SU-DHL-6 (cell line): ENCODE measurements at regions not wholly inside any gene's neighbourhood (a gene's known extent, or its start where the extent isn't known, plus 50 kb on each side); places are given as distances from the start of the nearest gene placed in this dataset.

Experiments
- EZH2phosphoT487 ChIP-seq: fragments of 200-600 bp; sonication (generic), shearing (Covaris generic); conservative IDR thresholded peaks from 2 replicates; pipeline ENCODE4 v1.6.1; 2018; ENCODE audit warnings: mild to moderate bottlenecking, antibody characterized with exemption, low read length, moderate library complexity, mixed read lengths
- TF ChIP-seq, protein P1 (sequence below): fragments of 200-600 bp; sonication (generic); IDR thresholded peaks from one replicate; pipeline ENCODE4 v1.5.1; 2017; ENCODE audit warnings: antibody characterized with exemption, mild to moderate bottlenecking, low read length, moderate library complexity; ENCODE audit not compliant: insufficient read depth, poor library complexity, severe bottlenecking

DNA sequence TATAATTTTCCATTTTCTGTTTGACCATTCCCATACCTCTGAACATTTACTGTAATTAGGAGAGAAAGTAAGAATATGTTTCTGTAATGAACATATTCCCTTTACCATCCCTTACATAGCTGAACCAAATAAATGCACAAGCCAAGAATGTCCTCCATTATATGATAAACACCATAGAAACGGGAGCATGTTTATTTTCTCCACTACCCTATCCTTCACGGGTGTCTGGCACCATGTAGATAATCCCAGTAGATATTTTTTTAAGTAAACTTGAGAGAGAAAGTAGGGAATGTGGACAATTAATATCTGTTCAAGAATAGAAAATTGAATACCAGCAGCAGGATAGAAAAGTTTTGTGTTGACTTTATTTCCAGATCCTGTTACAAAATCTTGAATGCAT is 928.4 kb downstream of the EFNB2 start:
- TF ChIP-seq, protein P1, sequence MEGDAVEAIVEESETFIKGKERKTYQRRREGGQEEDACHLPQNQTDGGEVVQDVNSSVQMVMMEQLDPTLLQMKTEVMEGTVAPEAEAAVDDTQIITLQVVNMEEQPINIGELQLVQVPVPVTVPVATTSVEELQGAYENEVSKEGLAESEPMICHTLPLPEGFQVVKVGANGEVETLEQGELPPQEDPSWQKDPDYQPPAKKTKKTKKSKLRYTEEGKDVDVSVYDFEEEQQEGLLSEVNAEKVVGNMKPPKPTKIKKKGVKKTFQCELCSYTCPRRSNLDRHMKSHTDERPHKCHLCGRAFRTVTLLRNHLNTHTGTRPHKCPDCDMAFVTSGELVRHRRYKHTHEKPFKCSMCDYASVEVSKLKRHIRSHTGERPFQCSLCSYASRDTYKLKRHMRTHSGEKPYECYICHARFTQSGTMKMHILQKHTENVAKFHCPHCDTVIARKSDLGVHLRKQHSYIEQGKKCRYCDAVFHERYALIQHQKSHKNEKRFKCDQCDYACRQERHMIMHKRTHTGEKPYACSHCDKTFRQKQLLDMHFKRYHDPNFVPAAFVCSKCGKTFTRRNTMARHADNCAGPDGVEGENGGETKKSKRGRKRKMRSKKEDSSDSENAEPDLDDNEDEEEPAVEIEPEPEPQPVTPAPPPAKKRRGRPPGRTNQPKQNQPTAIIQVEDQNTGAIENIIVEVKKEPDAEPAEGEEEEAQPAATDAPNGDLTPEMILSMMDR: no peak
- TF ChIP-seq EZH2phosphoT487: no peak
